ENCODE measurements at regions not wholly inside any gene's neighbourhood (a gene's known extent, or its start where the extent isn't known, plus 50 kb on each side); places are given as distances from the start of the nearest gene placed in this dataset.

DNA sequence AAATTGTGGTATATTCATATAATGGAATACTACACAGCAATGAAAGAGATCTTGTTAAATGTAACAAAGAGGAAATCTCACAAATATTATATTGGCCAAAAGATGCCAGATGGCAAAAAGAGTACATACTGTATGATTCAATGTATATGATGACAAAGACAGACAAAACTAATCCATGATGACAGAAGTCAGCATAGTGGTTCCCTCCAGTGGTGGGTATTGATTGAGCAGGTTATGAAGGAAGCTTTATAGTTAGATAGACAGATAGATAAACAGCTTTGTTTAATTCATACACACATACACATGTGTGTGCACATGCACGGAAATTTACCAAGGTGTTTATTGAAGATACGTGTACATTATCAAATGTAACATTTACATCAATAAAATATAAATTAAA is 74.4 kb upstream of the SMIM36 start:
- TF ChIP-seq, protein P1, sequence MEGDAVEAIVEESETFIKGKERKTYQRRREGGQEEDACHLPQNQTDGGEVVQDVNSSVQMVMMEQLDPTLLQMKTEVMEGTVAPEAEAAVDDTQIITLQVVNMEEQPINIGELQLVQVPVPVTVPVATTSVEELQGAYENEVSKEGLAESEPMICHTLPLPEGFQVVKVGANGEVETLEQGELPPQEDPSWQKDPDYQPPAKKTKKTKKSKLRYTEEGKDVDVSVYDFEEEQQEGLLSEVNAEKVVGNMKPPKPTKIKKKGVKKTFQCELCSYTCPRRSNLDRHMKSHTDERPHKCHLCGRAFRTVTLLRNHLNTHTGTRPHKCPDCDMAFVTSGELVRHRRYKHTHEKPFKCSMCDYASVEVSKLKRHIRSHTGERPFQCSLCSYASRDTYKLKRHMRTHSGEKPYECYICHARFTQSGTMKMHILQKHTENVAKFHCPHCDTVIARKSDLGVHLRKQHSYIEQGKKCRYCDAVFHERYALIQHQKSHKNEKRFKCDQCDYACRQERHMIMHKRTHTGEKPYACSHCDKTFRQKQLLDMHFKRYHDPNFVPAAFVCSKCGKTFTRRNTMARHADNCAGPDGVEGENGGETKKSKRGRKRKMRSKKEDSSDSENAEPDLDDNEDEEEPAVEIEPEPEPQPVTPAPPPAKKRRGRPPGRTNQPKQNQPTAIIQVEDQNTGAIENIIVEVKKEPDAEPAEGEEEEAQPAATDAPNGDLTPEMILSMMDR (IDR thresholded peaks at IDR 0.05; ENCODE audit: low read depth, low read length, missing input control): peak; percentile 17
- TF ChIP-seq, protein P2, sequence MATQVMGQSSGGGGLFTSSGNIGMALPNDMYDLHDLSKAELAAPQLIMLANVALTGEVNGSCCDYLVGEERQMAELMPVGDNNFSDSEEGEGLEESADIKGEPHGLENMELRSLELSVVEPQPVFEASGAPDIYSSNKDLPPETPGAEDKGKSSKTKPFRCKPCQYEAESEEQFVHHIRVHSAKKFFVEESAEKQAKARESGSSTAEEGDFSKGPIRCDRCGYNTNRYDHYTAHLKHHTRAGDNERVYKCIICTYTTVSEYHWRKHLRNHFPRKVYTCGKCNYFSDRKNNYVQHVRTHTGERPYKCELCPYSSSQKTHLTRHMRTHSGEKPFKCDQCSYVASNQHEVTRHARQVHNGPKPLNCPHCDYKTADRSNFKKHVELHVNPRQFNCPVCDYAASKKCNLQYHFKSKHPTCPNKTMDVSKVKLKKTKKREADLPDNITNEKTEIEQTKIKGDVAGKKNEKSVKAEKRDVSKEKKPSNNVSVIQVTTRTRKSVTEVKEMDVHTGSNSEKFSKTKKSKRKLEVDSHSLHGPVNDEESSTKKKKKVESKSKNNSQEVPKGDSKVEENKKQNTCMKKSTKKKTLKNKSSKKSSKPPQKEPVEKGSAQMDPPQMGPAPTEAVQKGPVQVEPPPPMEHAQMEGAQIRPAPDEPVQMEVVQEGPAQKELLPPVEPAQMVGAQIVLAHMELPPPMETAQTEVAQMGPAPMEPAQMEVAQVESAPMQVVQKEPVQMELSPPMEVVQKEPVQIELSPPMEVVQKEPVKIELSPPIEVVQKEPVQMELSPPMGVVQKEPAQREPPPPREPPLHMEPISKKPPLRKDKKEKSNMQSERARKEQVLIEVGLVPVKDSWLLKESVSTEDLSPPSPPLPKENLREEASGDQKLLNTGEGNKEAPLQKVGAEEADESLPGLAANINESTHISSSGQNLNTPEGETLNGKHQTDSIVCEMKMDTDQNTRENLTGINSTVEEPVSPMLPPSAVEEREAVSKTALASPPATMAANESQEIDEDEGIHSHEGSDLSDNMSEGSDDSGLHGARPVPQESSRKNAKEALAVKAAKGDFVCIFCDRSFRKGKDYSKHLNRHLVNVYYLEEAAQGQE (IDR thresholded peaks at IDR 0.05): no peak
- TF ChIP-seq, protein P3, sequence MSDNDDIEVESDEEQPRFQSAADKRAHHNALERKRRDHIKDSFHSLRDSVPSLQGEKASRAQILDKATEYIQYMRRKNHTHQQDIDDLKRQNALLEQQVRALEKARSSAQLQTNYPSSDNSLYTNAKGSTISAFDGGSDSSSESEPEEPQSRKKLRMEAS (IDR thresholded peaks at IDR 0.05): no peak
- no peak for TF ChIP-seq TAF1 (conservative IDR thresholded peaks at IDR 0.05)
- TF ChIP-seq RXRA (IDR thresholded peaks at IDR 0.05): no peak
- TF ChIP-seq SP1 (IDR thresholded peaks at IDR 0.05): no peak

All from liver (tissue), 3 donors.